SK-N-SH (cell line): ENCODE measurements at regions not wholly inside any gene's neighbourhood (a gene's known extent, or its start where the extent isn't known, plus 50 kb on each side); places are given as distances from the start of the nearest gene placed in this dataset.

ENCODE experiments used
- CTCF ChIA-PET: fragments of 300-600, 350-600 bp; formaldehyde crosslinking; extraction: SDS; loops from one replicate; lab custom pipeline; 2021; lab: Yijun Ruan, JAX
- POLR2A ChIA-PET: fragments of 350-600 bp; sonication (Branson Sonifier 250); formaldehyde crosslinking; extraction: SDS; loops from one replicate; lab custom pipeline; 2020; ENCODE audit warnings: antibody characterized with exemption, inconsistent platforms; lab: Yijun Ruan, JAX
- DNase-seq: peaks from one replicate; pipeline ENCODE4 v3.0.0; 2012
- H2AFZ ChIP-seq: fragments of 200-600 bp; sonication (generic); 2 replicates; pipeline ENCODE4 v1.8.1; 2016; ENCODE audit warnings: antibody characterized with exemption, mild to moderate bottlenecking, low read depth
- H3F3A ChIP-seq: fragments of 200-600 bp; sonication (generic); replicated peaks from 2 replicates; pipeline ENCODE3; 2016; ENCODE audit warnings: antibody characterized with exemption, mild to moderate bottlenecking; ENCODE audit not compliant: insufficient read depth
- H3K27ac ChIP-seq, 2 experiments: fragments of 200-500 bp in 1 of 2; fragments of 200-600 bp in 1 of 2; sonication (Bioruptor generic) in 1 of 2; sonication (generic), shearing (Covaris generic) in 1 of 2; 2 replicates each; pipeline versions ENCODE4 v1.5.1 to v1.6.1; 2014 to 2016; ENCODE audit warnings: low read depth in 2 of 2, inconsistent platforms in 1 of 2, low read length in 1 of 2, mild to moderate bottlenecking in 1 of 2, mixed read lengths in 1 of 2
- H3K27me3 ChIP-seq: fragments of 200-600 bp; sonication (generic), shearing (Covaris generic); 2 replicates; pipeline ENCODE4 v1.6.1; 2016; ENCODE audit warnings: mixed run types; ENCODE audit not compliant: insufficient read depth
- H3K36me3 ChIP-seq, 2 experiments: fragments of 200-500 bp in 1 of 2; fragments of 200-600 bp in 1 of 2; sonication (Bioruptor generic) in 1 of 2; sonication (generic) in 1 of 2; replicated peaks in 1 of 2; 2 replicates each; pipeline versions ENCODE3 to v1.5.1; 2014 to 2016; ENCODE audit warnings: low read length in 1 of 2, mild to moderate bottlenecking in 1 of 2; ENCODE audit not compliant: insufficient read depth in 2 of 2, control insufficient read depth in 1 of 2
- H3K4me1 ChIP-seq, 2 experiments: fragments of 200-500 bp in 1 of 2; fragments of 200-600 bp in 1 of 2; sonication (Bioruptor generic) in 1 of 2; sonication (generic), shearing (Covaris generic) in 1 of 2; 2 replicates each; pipeline versions ENCODE4 v1.5.1 to v1.6.1; 2014 to 2016; ENCODE audit warnings: low read depth in 1 of 2, low read length in 1 of 2, mixed run types in 1 of 2; ENCODE audit not compliant: insufficient read depth in 2 of 2, control insufficient read depth in 1 of 2
- H3K4me2 ChIP-seq: fragments of 200-600 bp; sonication (generic), shearing (Covaris generic); 2 replicates; pipeline ENCODE4 v1.6.1; 2017; ENCODE audit warnings: mixed run types
- H3K4me3 ChIP-seq, 2 experiments: fragments of 200-500 bp in 1 of 2; fragments of 200-600 bp in 1 of 2; sonication (Bioruptor generic) in 1 of 2; sonication (generic), shearing (Covaris generic) in 1 of 2; 2 replicates each; pipeline versions ENCODE4 v1.5.1 to v1.8.1; 2014 to 2016; ENCODE audit warnings: low read depth in 2 of 2, inconsistent platforms in 1 of 2, low read length in 1 of 2, mild to moderate bottlenecking in 1 of 2, mixed read lengths in 1 of 2, moderate library complexity in 1 of 2
- H3K79me2 ChIP-seq: fragments of 200-600 bp; sonication (generic); 2 replicates; pipeline ENCODE4 v1.8.1; 2017; ENCODE audit warnings: mild to moderate bottlenecking; ENCODE audit not compliant: insufficient read depth
- H3K9ac ChIP-seq: fragments of 200-600 bp; sonication (generic); 2 replicates; pipeline ENCODE4 v1.6.1; 2017; ENCODE audit warnings: mixed run types
- H3K9me2 ChIP-seq: fragments of 200-600 bp; sonication (generic); 2 replicates; pipeline ENCODE4 v1.6.1; 2017; ENCODE audit warnings: mixed run types
- H3K9me3 ChIP-seq: fragments of 200-600 bp; sonication (generic); 2 replicates; pipeline ENCODE4 v1.6.1; 2017; ENCODE audit warnings: mixed run types, mild to moderate bottlenecking, moderate library complexity
- H4K20me1 ChIP-seq: fragments of 200-600 bp; sonication (generic); 2 replicates; pipeline ENCODE4 v1.6.1; 2017; ENCODE audit warnings: mild to moderate bottlenecking, mixed run types; ENCODE audit not compliant: insufficient read depth
- CTCF ChIP-seq: fragments of 200-600 bp; sonication (generic); IDR thresholded peaks from 2 replicates; pipeline ENCODE4 v1.6.1; 2017; ENCODE audit warnings: antibody characterized with exemption, mild to moderate bottlenecking, moderate library complexity
- ELF1 ChIP-seq: IDR thresholded peaks from 2 replicates; pipeline ENCODE4 v1.4.0; 2012
- EP300 ChIP-seq, 2 experiments: IDR thresholded peaks; 2 replicates each; pipeline versions ENCODE4 v1.4.0 to v1.6.1; 2012; ENCODE audit warnings: borderline replicate concordance in 1 of 2, low read depth in 1 of 2, low read length in 1 of 2
- FOXJ3 ChIP-seq: sonication (generic); formaldehyde crosslinking; IDR thresholded peaks from 2 replicates; pipeline ENCODE4 v1.5.1; 2020; ENCODE audit warnings: mild to moderate bottlenecking, missing genetic modification reagents
- FOXM1 ChIP-seq: IDR thresholded peaks from 2 replicates; pipeline ENCODE4 v1.4.0; 2012; ENCODE audit warnings: low read depth, mild to moderate bottlenecking
- IRF3 ChIP-seq: fragments of 150-350 bp; IDR thresholded peaks from 2 replicates; pipeline ENCODE4 v1.6.1; 2016; ENCODE audit warnings: mild to moderate bottlenecking, low read depth, low read length
- JUND ChIP-seq: IDR thresholded peaks from 2 replicates; pipeline ENCODE4 v1.4.0; 2012
- MAX ChIP-seq: IDR thresholded peaks from 2 replicates; pipeline ENCODE4 v1.4.0; 2012; ENCODE audit warnings: low read depth
- NFIC ChIP-seq: IDR thresholded peaks from 2 replicates; pipeline ENCODE4 v1.4.0; 2012; ENCODE audit warnings: borderline replicate concordance
- NRF1 ChIP-seq: IDR thresholded peaks from 2 replicates; pipeline ENCODE4 v1.6.1; 2012; ENCODE audit warnings: low read depth, mild to moderate bottlenecking, low read length
- RCOR1 ChIP-seq: fragments of 150-350 bp; IDR thresholded peaks from 2 replicates; pipeline ENCODE4 v1.6.1; 2017; ENCODE audit warnings: antibody characterized with exemption, low read length
- RFX5 ChIP-seq: IDR thresholded peaks from 2 replicates; pipeline ENCODE4 v1.6.1; 2012; ENCODE audit warnings: mild to moderate bottlenecking, improper control_type of control experiment, low read length
- RXRA ChIP-seq: IDR thresholded peaks from 2 replicates; pipeline ENCODE4 v1.4.0; 2012; ENCODE audit warnings: low read depth, mild to moderate bottlenecking, borderline replicate concordance
- SIN3A ChIP-seq: IDR thresholded peaks from 2 replicates; pipeline ENCODE4 v1.6.1; 2012; ENCODE audit warnings: low read depth, mild to moderate bottlenecking, low read length, moderate library complexity, borderline replicate concordance
- USF1 ChIP-seq: IDR thresholded peaks from 2 replicates; pipeline ENCODE4 v1.4.0; 2012; ENCODE audit warnings: low read depth, borderline replicate concordance
- YY1 ChIP-seq: IDR thresholded peaks from 2 replicates; pipeline ENCODE4 v1.4.0; 2012; ENCODE audit warnings: low read depth, mild to moderate bottlenecking
- ZBTB33 ChIP-seq: IDR thresholded peaks from 2 replicates; pipeline ENCODE4 v1.4.0; 2012; ENCODE audit warnings: low read depth, borderline replicate concordance
- WGBS: methylation state at CpG from one replicate; pipeline ENCODE4 v1.1.6; 2017; ENCODE audit warnings: low lambda C conversion rate; 5-methylcytosine and 5-hydroxymethylcytosine counted together

- DNase-seq, result no peak
- no peaks in the 10 kb centered on the region for H3K9me2 ChIP-seq
- H3K36me3 ChIP-seq, result no peaks in the 10 kb centered on the region
- no peaks in the 10 kb centered on the region for H3K27me3 ChIP-seq
- H3K79me2 ChIP-seq, result no peaks in the 10 kb centered on the region
- H3K27ac ChIP-seq, result no peak overlapping the region
- no peak overlapping the region for H3K9ac ChIP-seq
- no peak overlapping the region for H3K4me3 ChIP-seq
- no peak overlapping the region for H3K4me2 ChIP-seq
- POLR2A ChIA-PET, result no interaction called here
- H3K9me3 ChIP-seq, result no peaks in the 10 kb centered on the region
- TF ChIP-seq FOXJ3 (CRISPR knock-in tag) (no peak), SIN3A (no peak), RXRA (no peak), USF1 (no peak), RFX5 (no peak), NRF1 (no peak)
- CTCF ChIA-PET, result no interaction called here
- 0% methylated on average over 1 of the region's 1 CpG for WGBS
- no peaks in the 10 kb centered on the region for H4K20me1 ChIP-seq
- no peaks in the 10 kb centered on the region for H3K4me1 ChIP-seq
- no peaks in the 10 kb centered on the region for H3F3A ChIP-seq
- H2AFZ ChIP-seq, result no peak overlapping the region
Measured at GRCh38 chr6:100962466-100962865, 81.3 kb upstream of the ASCC3 start.

- Histone ChIP-seq H3K36me3 (no peaks in the 10 kb centered on the region), H3K27me3 (no peaks in the 10 kb centered on the region), H3K9me3 (no peaks in the 10 kb centered on the region), H3K4me1 (no peaks in the 10 kb centered on the region), H2AFZ (no peak overlapping the region), H3K27ac (no peak overlapping the region), H3K4me2 (no peak overlapping the region), H3K79me2 (no peaks in the 10 kb centered on the region), H3K9me2 (no peaks in the 10 kb centered on the region), H3K9ac (no peak overlapping the region), H3K4me3 (no peak overlapping the region), H3F3A (no peaks in the 10 kb centered on the region), H4K20me1 (no peaks in the 10 kb centered on the region)
- TF ChIP-seq ELF1 (no peak), RCOR1 (no peak), YY1 (no peak), JUND (no peak), EP300 (IDR thresholded peaks at IDR 0.05; ENCODE audit: borderline replicate concordance in 1 of 2, low read depth in 1 of 2, low read length in 1 of 2) (no peak), IRF3 (no peak), NRF1 (no peak), CTCF (no peak), NFIC (no peak), FOXM1 (no peak), ZBTB33 (no peak), MAX (no peak)
- ChIA-PET POLR2A (no interaction called here), CTCF (interaction anchor here (1.1 kb wide), 1 partner anchor 22 kb away, joined by 3 read pairs; no protein-coding TSS in a partner anchor)
- DNase-seq, result no peak
Measured at GRCh38 chr6:100965067-100965466, 83.9 kb upstream of the ASCC3 start.
